ENCODE measurements at regions not wholly inside any gene's neighbourhood (a gene's known extent, or its start where the extent isn't known, plus 50 kb on each side); places are given as distances from the start of the nearest gene placed in this dataset.

GRCh38 chr14:53529519-53529918, 376.4 kb upstream of the DDHD1 start:
- Histone ChIP-seq H3K27me3 (ENCODE audit: control insufficient read depth, insufficient read depth, low read length) (no peaks in the 10 kb centered on the region), H3K4me3 (ENCODE audit: low read depth, low read length) (no peak overlapping the region), H3K27ac (ENCODE audit: low read depth, low read length) (no peak overlapping the region), H3K9me3 (ENCODE audit: control insufficient read depth, insufficient read depth, low read length) (no peaks in the 10 kb centered on the region)
- POLR2A ChIA-PET = no interaction called here
- no peak for DNase-seq (ENCODE audit: low read depth, low spot score)
- no peak for TF ChIP-seq CTCF (IDR thresholded peaks at IDR 0.05; ENCODE audit: low read depth, low read length)
- CTCF ChIA-PET = interaction anchor here (0.7 kb wide), 1 partner anchor 8 kb away, joined by 4 read pairs; no protein-coding TSS in a partner anchor

GRCh38 chr14:53528185-53528671, 375.1 kb upstream of the DDHD1 start:
- Histone ChIP-seq H3K4me3 (ENCODE audit: low read depth, low read length) (no peak overlapping the region), H3K27me3 (ENCODE audit: control insufficient read depth, insufficient read depth, low read length) (no peaks in the 10 kb centered on the region), H3K9me3 (ENCODE audit: control insufficient read depth, insufficient read depth, low read length) (no peaks in the 10 kb centered on the region), H3K27ac (ENCODE audit: low read depth, low read length) (peak overlapping the region; percentile 52)
- CTCF ChIA-PET = interaction anchor here (0.6 to 1.6 kb wide), 3 partner anchors 10 to 423 kb away, joined by 3 to 6 read pairs (median 4); no protein-coding TSS in a partner anchor
- TF ChIP-seq CTCF (IDR thresholded peaks at IDR 0.05; ENCODE audit: low read depth, low read length) = no peak
- POLR2A ChIA-PET = interaction anchor here (0.7 to 2.0 kb wide), 7 partner anchors 9 to 159 kb away, joined by 3 to 30 read pairs (median 7); no protein-coding TSS in a partner anchor
- peak; percentile 90 for DNase-seq (ENCODE audit: low read depth, low spot score)

- no peak overlapping the region for H3K4me3 ChIP-seq (ENCODE audit: low read depth, low read length)
- CTCF ChIA-PET = interaction anchor here (1.9 kb wide), 1 partner anchor 12 kb away, joined by 12 read pairs; no protein-coding TSS in a partner anchor
- no peak for TF ChIP-seq CTCF (IDR thresholded peaks at IDR 0.05; ENCODE audit: low read depth, low read length)
- H3K9me3 ChIP-seq (ENCODE audit: control insufficient read depth, insufficient read depth, low read length) = no peaks in the 10 kb centered on the region
- no peaks in the 10 kb centered on the region for H3K27me3 ChIP-seq (ENCODE audit: control insufficient read depth, insufficient read depth, low read length)
- DNase-seq (ENCODE audit: low read depth, low spot score) = no peak
- no peak overlapping the region for H3K27ac ChIP-seq (ENCODE audit: low read depth, low read length)
- POLR2A ChIA-PET = interaction anchor here (0.5 kb wide), 1 partner anchor 849 kb away, joined by 3 read pairs; no protein-coding TSS in a partner anchor
These were observed 373.1 kb upstream of the DDHD1 start for GRCh38 chr14:53526200-53526599.

- ChIA-PET POLR2A (no interaction called here), CTCF (interaction anchor here (1.9 kb wide), 1 partner anchor 13 kb away, joined by 12 read pairs; no protein-coding TSS in a partner anchor)
- no peak overlapping the region for H3K27ac ChIP-seq (ENCODE audit: low read depth, low read length)
- H3K9me3 ChIP-seq (ENCODE audit: control insufficient read depth, insufficient read depth, low read length) = no peaks in the 10 kb centered on the region
- no peak overlapping the region for H3K4me3 ChIP-seq (ENCODE audit: low read depth, low read length)
- no peaks in the 10 kb centered on the region for H3K27me3 ChIP-seq (ENCODE audit: control insufficient read depth, insufficient read depth, low read length)
- no peak for TF ChIP-seq CTCF (IDR thresholded peaks at IDR 0.05; ENCODE audit: low read depth, low read length)
- DNase-seq (ENCODE audit: low read depth, low spot score) = no peak
These were observed 372.5 kb upstream of the DDHD1 start for GRCh38 chr14:53525608-53526007.

- Histone ChIP-seq H3K27ac (ENCODE audit: low read depth, low read length) (no peak overlapping the region), H3K9me3 (ENCODE audit: control insufficient read depth, insufficient read depth, low read length) (no peaks in the 10 kb centered on the region), H3K4me3 (ENCODE audit: low read depth, low read length) (no peak overlapping the region), H3K27me3 (ENCODE audit: control insufficient read depth, insufficient read depth, low read length) (no peaks in the 10 kb centered on the region)
- no peak for DNase-seq (ENCODE audit: low read depth, low spot score)
- CTCF ChIA-PET = interaction anchor here (0.7 to 1.9 kb wide), 3 partner anchors 14 to 111 kb away, joined by 3 to 12 read pairs (median 3); no protein-coding TSS in a partner anchor
- TF ChIP-seq CTCF (IDR thresholded peaks at IDR 0.05; ENCODE audit: low read depth, low read length) = no peak
- POLR2A ChIA-PET = no interaction called here
These were observed 371.3 kb upstream of the DDHD1 start for GRCh38 chr14:53524391-53524790.
